ENCODE measurements at regions not wholly inside any gene's neighbourhood (a gene's known extent, or its start where the extent isn't known, plus 50 kb on each side); places are given as distances from the start of the nearest gene placed in this dataset.

- TF ChIP-seq YY1 (tag by site-specific recombination; IDR thresholded peaks at IDR 0.05) = no peak
- TF ChIP-seq CTCF (tag by site-specific recombination; IDR thresholded peaks at IDR 0.05) = no peak
- no peak for TF ChIP-seq ZNF600 (tag by site-specific recombination; IDR thresholded peaks at IDR 0.05)
- no peak for TF ChIP-seq ZFP41 (tag by site-specific recombination; IDR thresholded peaks at IDR 0.05; ENCODE audit: borderline replicate concordance)
- no peak for TF ChIP-seq ZNF701 (tag by site-specific recombination; IDR thresholded peaks at IDR 0.05)
- TF ChIP-seq ZIC2 (tag by site-specific recombination; IDR thresholded peaks at IDR 0.05) = no peak; the same call in 1 of the 2 replicates
- no peak for TF ChIP-seq TCF7L2 (IDR thresholded peaks at IDR 0.05; ENCODE audit: borderline replicate concordance, low read depth, low read length)
These were observed 74.7 kb downstream of the SC5D start for GRCh38 chr11:121367001-121367843.

Measured in HEK293 (cell line).